Loucy (cell line): ENCODE measurements at regions not wholly inside any gene's neighbourhood (a gene's known extent, or its start where the extent isn't known, plus 50 kb on each side); places are given as distances from the start of the nearest gene placed in this dataset.
A peak's percentile ranks its signal among the peaks of the same experiment; 100 is the strongest.

Experiments used
- H2AFZ ChIP-seq: fragments of 200-600 bp; sonication (generic); 2 replicates; pipeline ENCODE4 v1.6.0; 2016; ENCODE audit warnings: antibody characterized with exemption, mild to moderate bottlenecking, low read length, moderate library complexity
- H3F3A ChIP-seq: fragments of 200-600 bp; 2 replicates; pipeline ENCODE4 v1.6.0; 2016; ENCODE audit warnings: antibody characterized with exemption, low read depth, mild to moderate bottlenecking
- H3K27me3 ChIP-seq: fragments of 200-600 bp; sonication (generic); 2 replicates; pipeline ENCODE4 v1.6.1; 2014; ENCODE audit warnings: low read length, mild to moderate bottlenecking; ENCODE audit not compliant: insufficient read depth, poor library complexity, severe bottlenecking
- H3K36me3 ChIP-seq: fragments of 200-600 bp; sonication (generic); 2 replicates; pipeline ENCODE4 v1.6.1; 2016; ENCODE audit warnings: low read length; ENCODE audit not compliant: insufficient read depth
- H3K4me1 ChIP-seq: fragments of 200-600 bp; sonication (generic); 2 replicates; pipeline ENCODE4 v1.5.1; 2014; ENCODE audit warnings: low read length, mild to moderate bottlenecking; ENCODE audit not compliant: insufficient read depth, poor library complexity, severe bottlenecking
- H3K4me2 ChIP-seq: fragments of 200-600 bp; sonication (generic); 2 replicates; pipeline ENCODE4 v1.6.0; 2014; ENCODE audit warnings: antibody characterized with exemption, low read length, low read depth, mild to moderate bottlenecking; ENCODE audit not compliant: poor library complexity, severe bottlenecking
- H3K4me3 ChIP-seq: fragments of 200-600 bp; sonication (generic); 2 replicates; pipeline ENCODE4 v1.5.1; 2014; ENCODE audit warnings: low read length, mild to moderate bottlenecking, mixed read lengths; ENCODE audit not compliant: poor library complexity, severe bottlenecking
- H3K79me2 ChIP-seq: fragments of 200-600 bp; sonication (generic); 2 replicates; pipeline ENCODE4 v1.6.1; 2014; ENCODE audit warnings: low read length; ENCODE audit not compliant: insufficient read depth
- H3K9ac ChIP-seq: fragments of 200-600 bp; sonication (generic); 2 replicates; pipeline ENCODE4 v1.6.0; 2014; ENCODE audit warnings: mild to moderate bottlenecking, low read depth, low read length, moderate library complexity; ENCODE audit not compliant: poor library complexity, severe bottlenecking
- H3K9me2 ChIP-seq: fragments of 200-600 bp; sonication (generic); replicated peaks from 2 replicates; pipeline ENCODE4 v1.6.1; 2016; ENCODE audit warnings: low read depth, low read length, mixed read lengths
- H3K9me3 ChIP-seq: fragments of 200-600 bp; sonication (generic); 2 replicates; pipeline ENCODE4 v1.6.1; 2014; ENCODE audit warnings: mild to moderate bottlenecking, antibody characterized with exemption, low read length, low read depth; ENCODE audit not compliant: insufficient read depth
- H4K20me1 ChIP-seq: fragments of 200-600 bp; sonication (generic); 2 replicates; pipeline ENCODE4 v1.6.0; 2014; ENCODE audit warnings: antibody characterized with exemption, low read length, mild to moderate bottlenecking; ENCODE audit not compliant: insufficient read depth, poor library complexity, severe bottlenecking
- EZH2phosphoT487 ChIP-seq: fragments of 200-600 bp; IDR thresholded peaks from 2 replicates; pipeline ENCODE4 v1.6.1; 2018; ENCODE audit warnings: antibody characterized with exemption, mild to moderate bottlenecking, moderate library complexity, borderline replicate concordance
- TF ChIP-seq, protein P1 (sequence below): fragments of 200-600 bp; sonication (generic); conservative IDR thresholded peaks from 2 replicates; pipeline ENCODE4 v1.5.1; 2014; ENCODE audit warnings: mild to moderate bottlenecking, antibody characterized with exemption, low read length

DNA sequence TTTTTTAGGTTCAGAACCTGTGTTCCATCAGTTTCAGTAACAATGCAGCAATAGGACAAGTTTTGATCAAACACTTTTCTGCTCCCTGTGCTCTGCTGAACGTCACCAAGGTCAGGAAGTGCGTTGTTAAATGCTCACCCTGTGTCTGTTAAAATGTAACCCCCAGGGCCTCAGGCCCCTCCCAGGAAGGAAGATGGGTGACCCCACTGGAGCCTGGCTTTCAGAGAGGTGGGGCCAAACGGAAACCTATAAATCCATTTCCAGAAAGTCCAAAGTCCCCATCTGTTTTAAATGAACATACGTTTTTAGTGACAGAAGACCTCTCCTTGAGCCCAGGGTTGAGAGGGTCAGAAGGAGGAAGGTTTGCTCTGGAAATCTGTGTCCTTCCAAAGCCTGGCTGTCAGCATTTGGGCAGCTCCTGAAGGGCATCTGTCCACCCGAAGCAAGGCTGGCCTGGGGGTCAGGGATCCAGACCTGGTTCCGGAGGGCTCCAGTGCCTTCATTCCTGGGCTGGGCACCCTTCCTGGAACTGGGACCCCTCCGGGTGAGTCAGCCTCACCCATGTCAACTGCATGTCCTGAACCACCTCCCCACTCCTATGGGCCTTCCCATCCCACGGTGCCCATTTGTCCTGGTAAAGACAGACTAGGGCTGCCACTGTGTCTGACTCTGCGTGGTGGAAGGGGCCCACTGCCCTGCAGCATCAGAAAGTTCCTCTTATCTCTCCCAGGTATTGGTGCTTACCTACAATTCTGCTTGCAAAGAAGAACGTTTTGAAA lies 117.4 kb upstream of the COPS8 start:
- Histone ChIP-seq H3F3A (peaks cover 17% of the 10 kb centered on the region; the same call in 1 of the 2 replicates), H4K20me1 (no peaks in the 10 kb centered on the region), H3K4me1 (peaks cover 73% of the 10 kb centered on the region), H3K9ac (peak overlapping the region; percentile 86), H3K36me3 (no peaks in the 10 kb centered on the region), H3K9me2 (no peaks in the 10 kb centered on the region), H3K79me2 (peaks cover 8% of the 10 kb centered on the region; the same call in 1 of the 2 replicates), H3K9me3 (no peaks in the 10 kb centered on the region), H3K27me3 (no peaks in the 10 kb centered on the region), H3K4me2 (peak overlapping the region; percentile 93), H2AFZ (no peak overlapping the region), H3K4me3 (peak overlapping the region; percentile 76)
- TF ChIP-seq, protein P1, sequence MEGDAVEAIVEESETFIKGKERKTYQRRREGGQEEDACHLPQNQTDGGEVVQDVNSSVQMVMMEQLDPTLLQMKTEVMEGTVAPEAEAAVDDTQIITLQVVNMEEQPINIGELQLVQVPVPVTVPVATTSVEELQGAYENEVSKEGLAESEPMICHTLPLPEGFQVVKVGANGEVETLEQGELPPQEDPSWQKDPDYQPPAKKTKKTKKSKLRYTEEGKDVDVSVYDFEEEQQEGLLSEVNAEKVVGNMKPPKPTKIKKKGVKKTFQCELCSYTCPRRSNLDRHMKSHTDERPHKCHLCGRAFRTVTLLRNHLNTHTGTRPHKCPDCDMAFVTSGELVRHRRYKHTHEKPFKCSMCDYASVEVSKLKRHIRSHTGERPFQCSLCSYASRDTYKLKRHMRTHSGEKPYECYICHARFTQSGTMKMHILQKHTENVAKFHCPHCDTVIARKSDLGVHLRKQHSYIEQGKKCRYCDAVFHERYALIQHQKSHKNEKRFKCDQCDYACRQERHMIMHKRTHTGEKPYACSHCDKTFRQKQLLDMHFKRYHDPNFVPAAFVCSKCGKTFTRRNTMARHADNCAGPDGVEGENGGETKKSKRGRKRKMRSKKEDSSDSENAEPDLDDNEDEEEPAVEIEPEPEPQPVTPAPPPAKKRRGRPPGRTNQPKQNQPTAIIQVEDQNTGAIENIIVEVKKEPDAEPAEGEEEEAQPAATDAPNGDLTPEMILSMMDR: no peak
- TF ChIP-seq EZH2phosphoT487: no peak

DNA sequence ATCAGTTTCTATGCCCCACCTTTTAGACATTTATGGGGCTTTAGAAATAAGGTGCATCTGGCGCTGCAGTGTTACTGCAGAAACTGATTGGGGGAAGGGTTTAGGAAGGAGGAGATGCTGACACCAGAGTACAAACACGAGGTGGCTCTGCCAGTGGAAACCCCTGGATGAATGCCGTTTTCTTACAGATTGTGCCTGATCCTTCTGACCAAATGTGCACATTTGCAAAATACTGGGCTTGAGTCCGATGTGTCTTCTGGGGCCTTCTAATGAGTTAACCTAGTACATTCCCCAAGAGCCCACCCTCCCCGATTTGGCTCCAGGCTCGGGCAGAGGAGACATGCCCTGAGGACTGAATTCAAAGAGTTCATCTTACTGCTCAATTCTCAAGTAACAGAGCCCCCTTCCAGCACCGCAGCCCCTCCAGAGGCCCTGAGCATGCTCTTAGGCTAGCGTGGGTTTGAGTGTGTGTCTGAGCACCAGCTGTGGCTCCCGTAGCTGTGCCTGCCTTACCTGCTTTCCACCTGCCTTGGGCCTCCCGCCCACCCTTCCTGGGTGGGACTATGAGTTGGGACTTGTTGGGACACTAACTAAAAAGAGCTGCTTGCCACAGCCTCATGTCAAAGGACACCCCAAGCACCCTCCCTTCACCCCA lies 116.7 kb upstream of the COPS8 start:
- Histone ChIP-seq H3K9me3 (no peaks in the 10 kb centered on the region), H3K9ac (peak overlapping the region; percentile 86), H3F3A (peaks cover 17% of the 10 kb centered on the region; the same call in 1 of the 2 replicates), H2AFZ (no peak overlapping the region), H3K27me3 (no peaks in the 10 kb centered on the region), H3K4me2 (peak overlapping the region; percentile 93), H3K79me2 (peaks cover 8% of the 10 kb centered on the region; the same call in 1 of the 2 replicates), H4K20me1 (no peaks in the 10 kb centered on the region), H3K36me3 (no peaks in the 10 kb centered on the region), H3K4me3 (peak overlapping the region; percentile 76), H3K9me2 (no peaks in the 10 kb centered on the region), H3K4me1 (peaks cover 70% of the 10 kb centered on the region)
- no peak for TF ChIP-seq EZH2phosphoT487
- TF ChIP-seq, protein P1: no peak

DNA sequence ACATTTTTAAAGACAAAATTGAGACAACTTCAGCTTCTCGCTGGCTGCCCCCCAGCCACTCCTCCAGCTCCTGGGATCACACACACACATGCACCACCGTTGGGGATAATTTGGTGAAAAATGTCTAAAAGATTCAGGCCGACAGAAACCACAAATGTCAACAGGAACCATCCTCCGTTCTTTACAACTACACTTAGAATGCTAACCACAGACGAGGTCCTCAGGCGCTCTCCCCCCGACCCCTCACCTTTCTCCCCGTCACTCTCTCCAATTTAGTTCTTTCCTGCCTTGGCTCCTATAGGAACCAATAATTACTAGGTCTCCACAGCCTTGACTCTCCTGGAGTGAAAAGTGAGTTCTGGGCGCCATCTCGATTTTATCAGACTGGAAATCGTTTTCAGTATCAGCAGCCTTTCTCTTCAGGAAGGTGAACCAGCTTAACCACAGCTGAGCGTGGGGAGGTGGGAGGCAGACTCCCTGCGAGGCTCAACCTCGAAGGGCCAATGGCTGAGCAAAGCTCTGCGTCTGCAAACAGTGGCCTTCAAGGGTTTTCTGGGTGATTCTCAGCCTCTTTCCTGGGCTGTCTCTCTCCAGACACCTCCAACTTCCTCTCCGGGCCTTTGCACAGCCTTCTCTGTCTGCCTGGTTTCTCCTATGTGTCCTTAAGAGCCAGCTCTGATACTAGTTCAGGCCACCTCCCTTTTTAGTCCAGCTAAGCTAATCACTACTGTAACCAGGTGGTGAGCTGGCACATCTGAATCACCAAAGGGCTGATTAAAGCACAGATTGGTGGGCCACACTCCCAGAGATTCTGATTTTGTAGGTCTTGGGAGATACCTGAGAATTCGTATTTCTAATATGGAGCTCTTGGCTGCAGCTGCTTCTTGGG lies 115.7 kb upstream of the COPS8 start:
- Histone ChIP-seq H3K79me2 (peaks cover 8% of the 10 kb centered on the region; the same call in 1 of the 2 replicates), H3K9ac (peak overlapping the region; percentile 86), H4K20me1 (no peaks in the 10 kb centered on the region), H2AFZ (peak overlapping the region; percentile 75), H3K27me3 (no peaks in the 10 kb centered on the region), H3K4me3 (peak overlapping the region; percentile 76), H3K9me3 (no peaks in the 10 kb centered on the region), H3K4me2 (peak overlapping the region; percentile 93), H3K9me2 (no peaks in the 10 kb centered on the region), H3K36me3 (no peaks in the 10 kb centered on the region), H3K4me1 (peaks cover 62% of the 10 kb centered on the region), H3F3A (peaks cover 17% of the 10 kb centered on the region; the same call in 1 of the 2 replicates)
- TF ChIP-seq, protein P1: no peak
- no peak for TF ChIP-seq EZH2phosphoT487
